ENCODE measurements at regions not wholly inside any gene's neighbourhood (a gene's known extent, or its start where the extent isn't known, plus 50 kb on each side); places are given as distances from the start of the nearest gene placed in this dataset.

- intact Hi-C loops (cut with DNase I): no loop called here
- WGBS (ENCODE audit: insufficient coverage, low coverage, low lambda C conversion rate, missing lambda C conversion rate): 38% methylated on average over 2 of the region's 2 CpGs
- no peaks in the 10 kb centered on the region for H3K27me3 ChIP-seq
These were observed 1337.2 kb upstream of the CELF4 start for GRCh38 chr18:38902796-38903195.

GRCh38 chr18:38900445-38900844 is 1334.8 kb upstream of the CELF4 start:
- Histone ChIP-seq H3K9me3 (no peaks in the 10 kb centered on the region), H3K4me1 (no peaks in the 10 kb centered on the region), H3K27me3 (no peaks in the 10 kb centered on the region), H3K4me3 (no peak overlapping the region), H3K27ac (no peak overlapping the region), H3K36me3 (no peaks in the 10 kb centered on the region)
- WGBS (ENCODE audit: insufficient coverage, low coverage, low lambda C conversion rate, missing lambda C conversion rate): 60% methylated on average over 4 of the region's 4 CpGs
- DNase-seq (no peak), ATAC-seq (no peak)
- intact Hi-C loops (cut with DNase I): no loop called here
- TF ChIP-seq POLR2A (IDR thresholded peaks at IDR 0.05): no peak
- no peak for TF ChIP-seq CTCF (IDR thresholded peaks at IDR 0.05)

More at GRCh38 chr18:38902796-38903195, 1337.2 kb upstream of the CELF4 start:
- H3K4me3 ChIP-seq: no peak overlapping the region
- H3K36me3 ChIP-seq: no peaks in the 10 kb centered on the region
- no peak for TF ChIP-seq CTCF (IDR thresholded peaks at IDR 0.05)
- TF ChIP-seq POLR2A (IDR thresholded peaks at IDR 0.05): no peak
- no peaks in the 10 kb centered on the region for H3K9me3 ChIP-seq
- H3K27ac ChIP-seq: no peak overlapping the region
- no peak for ATAC-seq
- no peak for DNase-seq
- no peaks in the 10 kb centered on the region for H3K4me1 ChIP-seq

- H3K27ac ChIP-seq: no peak overlapping the region
- no peak overlapping the region for H3K4me3 ChIP-seq
- intact Hi-C loops (cut with DNase I): no loop called here
- TF ChIP-seq CTCF (IDR thresholded peaks at IDR 0.05): no peak
- no peak for TF ChIP-seq POLR2A (IDR thresholded peaks at IDR 0.05)
- no peaks in the 10 kb centered on the region for H3K4me1 ChIP-seq
- H3K36me3 ChIP-seq: no peaks in the 10 kb centered on the region
- DNase-seq (no peak), ATAC-seq (no peak)
- WGBS (ENCODE audit: insufficient coverage, low coverage, low lambda C conversion rate, missing lambda C conversion rate): 86% methylated on average over 2 of the region's 2 CpGs
- no peaks in the 10 kb centered on the region for H3K9me3 ChIP-seq
- H3K27me3 ChIP-seq: no peaks in the 10 kb centered on the region
These were observed 1334.4 kb upstream of the CELF4 start for GRCh38 chr18:38900031-38900430.

GRCh38 chr18:38899252-38899651 is 1333.7 kb upstream of the CELF4 start:
- Histone ChIP-seq H3K9me3 (no peaks in the 10 kb centered on the region), H3K27me3 (no peaks in the 10 kb centered on the region), H3K4me1 (no peaks in the 10 kb centered on the region), H3K4me3 (no peak overlapping the region), H3K27ac (no peak overlapping the region), H3K36me3 (no peaks in the 10 kb centered on the region)
- 60% methylated on average over 1 of the region's 2 CpGs for WGBS (ENCODE audit: insufficient coverage, low coverage, low lambda C conversion rate, missing lambda C conversion rate)
- TF ChIP-seq CTCF (IDR thresholded peaks at IDR 0.05) (no peak), POLR2A (IDR thresholded peaks at IDR 0.05) (no peak)
- DNase-seq (no peak), ATAC-seq (no peak)
- intact Hi-C loops (cut with DNase I): no loop called here

- H3K36me3 ChIP-seq: no peaks in the 10 kb centered on the region
- 34% methylated on average over 2 of the region's 3 CpGs for WGBS (ENCODE audit: insufficient coverage, low coverage, low lambda C conversion rate, missing lambda C conversion rate)
- H3K27ac ChIP-seq: no peak overlapping the region
- no peaks in the 10 kb centered on the region for H3K4me1 ChIP-seq
- no peak for ATAC-seq
- TF ChIP-seq CTCF (IDR thresholded peaks at IDR 0.05) (no peak), POLR2A (IDR thresholded peaks at IDR 0.05) (no peak)
- H3K27me3 ChIP-seq: no peaks in the 10 kb centered on the region
- intact Hi-C loops (cut with DNase I): no loop called here
- no peaks in the 10 kb centered on the region for H3K9me3 ChIP-seq
- H3K4me3 ChIP-seq: no peak overlapping the region
- no peak for DNase-seq
These were observed 1332.6 kb upstream of the CELF4 start for GRCh38 chr18:38898167-38898566.
